IPS-15b (cell line): ENCODE measurements at regions not wholly inside any gene's neighbourhood (a gene's known extent, or its start where the extent isn't known, plus 50 kb on each side); places are given as distances from the start of the nearest gene placed in this dataset.

ENCODE experiments used
- H3K27me3 ChIP-seq: one replicate; pipeline ENCODE4 v1.6.1; 2013; ENCODE audit warnings: low read length; ENCODE audit not compliant: control insufficient read depth, insufficient read depth
- H3K36me3 ChIP-seq: one replicate; pipeline ENCODE4 v1.6.1; 2013; ENCODE audit warnings: low read length; ENCODE audit not compliant: control insufficient read depth, insufficient read depth
- H3K4me1 ChIP-seq: one replicate; pipeline ENCODE4 v1.6.1; 2013; ENCODE audit warnings: mild to moderate bottlenecking, low read length; ENCODE audit not compliant: control insufficient read depth, insufficient read depth
- H3K4me3 ChIP-seq: one replicate; pipeline ENCODE4 v1.5.1; 2013; ENCODE audit warnings: low read depth, low read length
- H3K9ac ChIP-seq: one replicate; pipeline ENCODE4 v1.6.1; 2013; ENCODE audit warnings: low read depth, mild to moderate bottlenecking, low read length
- H3K9me3 ChIP-seq: one replicate; pipeline ENCODE4 v1.6.1; 2013; ENCODE audit warnings: mild to moderate bottlenecking, low read length; ENCODE audit not compliant: control insufficient read depth, insufficient read depth

DNA sequence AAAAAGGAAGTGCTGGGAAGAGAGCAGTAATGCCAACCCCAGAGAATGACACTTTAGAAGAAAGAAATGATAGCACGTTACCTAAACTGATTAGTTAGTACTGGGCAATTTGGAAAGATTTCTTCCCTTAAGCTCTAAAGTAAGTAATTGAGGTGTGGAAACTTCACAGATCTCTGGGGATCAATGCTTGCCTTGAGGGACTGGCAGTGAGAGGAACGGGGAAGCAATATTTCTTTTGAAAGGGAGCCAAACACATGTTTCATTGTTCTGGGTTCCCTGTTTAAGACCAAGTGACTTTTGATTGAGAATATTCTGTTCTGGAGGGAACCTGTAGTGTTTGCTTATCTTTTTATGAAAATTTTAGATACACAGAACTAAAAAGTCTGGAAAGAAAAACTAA lies 190.5 kb downstream of the NDFIP2 start:
- Histone ChIP-seq H3K4me1 (no peaks in the 10 kb centered on the region), H3K9me3 (no peaks in the 10 kb centered on the region), H3K9ac (no peak overlapping the region), H3K4me3 (no peak overlapping the region), H3K27me3 (no peaks in the 10 kb centered on the region), H3K36me3 (no peaks in the 10 kb centered on the region)

DNA sequence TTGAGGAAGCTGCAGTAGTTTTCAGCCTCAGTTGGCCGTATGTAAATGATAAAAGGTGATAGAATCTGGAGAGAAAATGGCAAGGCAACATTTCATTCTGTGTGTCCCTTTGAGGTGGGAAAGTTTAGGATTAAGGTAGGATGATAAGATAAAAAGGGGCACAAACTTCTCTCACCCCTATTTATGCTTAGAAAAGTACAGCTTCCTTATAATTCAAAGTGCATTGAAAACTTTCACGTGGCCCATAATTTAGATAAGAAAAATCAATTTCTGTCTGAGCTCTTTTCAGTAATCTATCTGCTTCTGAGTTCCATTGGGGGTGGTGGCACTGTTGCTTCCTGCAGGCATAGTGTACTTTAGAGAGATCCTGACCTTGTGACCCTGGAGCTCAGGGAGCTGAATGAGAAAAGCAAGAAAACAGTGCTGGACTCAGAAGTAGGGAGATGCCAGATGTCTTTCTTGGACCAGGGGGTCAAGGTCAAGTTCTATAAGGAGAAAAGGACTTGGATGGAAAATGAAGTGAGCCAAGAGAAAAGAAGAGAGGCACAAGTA lies 187.3 kb downstream of the NDFIP2 start:
- no peaks in the 10 kb centered on the region for H3K27me3 ChIP-seq
- H3K9me3 ChIP-seq: no peaks in the 10 kb centered on the region
- H3K36me3 ChIP-seq: no peaks in the 10 kb centered on the region
- no peak overlapping the region for H3K9ac ChIP-seq
- no peaks in the 10 kb centered on the region for H3K4me1 ChIP-seq
- no peak overlapping the region for H3K4me3 ChIP-seq

DNA sequence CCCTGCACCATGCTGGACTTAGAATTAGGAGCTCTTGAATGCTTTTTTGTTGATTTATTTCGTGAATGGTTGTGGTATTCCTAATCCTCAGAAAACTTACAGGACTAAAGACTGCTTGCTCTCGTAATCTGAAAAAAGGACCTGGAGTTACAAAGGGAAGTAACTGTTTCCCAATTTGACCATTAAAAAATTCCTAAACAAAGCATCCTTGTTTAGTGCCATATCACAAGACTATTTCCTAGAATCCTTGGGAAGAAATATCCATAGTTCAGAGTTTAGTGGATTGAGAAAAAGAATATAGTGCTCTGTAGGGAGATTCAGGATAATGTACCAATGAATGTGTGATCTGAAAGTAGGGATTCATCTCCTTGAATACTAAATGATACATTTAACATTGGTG lies 186.8 kb downstream of the NDFIP2 start:
- H3K9me3 ChIP-seq: no peaks in the 10 kb centered on the region
- H3K9ac ChIP-seq: no peak overlapping the region
- H3K4me1 ChIP-seq: no peaks in the 10 kb centered on the region
- H3K27me3 ChIP-seq: no peaks in the 10 kb centered on the region
- no peak overlapping the region for H3K4me3 ChIP-seq
- no peaks in the 10 kb centered on the region for H3K36me3 ChIP-seq

DNA sequence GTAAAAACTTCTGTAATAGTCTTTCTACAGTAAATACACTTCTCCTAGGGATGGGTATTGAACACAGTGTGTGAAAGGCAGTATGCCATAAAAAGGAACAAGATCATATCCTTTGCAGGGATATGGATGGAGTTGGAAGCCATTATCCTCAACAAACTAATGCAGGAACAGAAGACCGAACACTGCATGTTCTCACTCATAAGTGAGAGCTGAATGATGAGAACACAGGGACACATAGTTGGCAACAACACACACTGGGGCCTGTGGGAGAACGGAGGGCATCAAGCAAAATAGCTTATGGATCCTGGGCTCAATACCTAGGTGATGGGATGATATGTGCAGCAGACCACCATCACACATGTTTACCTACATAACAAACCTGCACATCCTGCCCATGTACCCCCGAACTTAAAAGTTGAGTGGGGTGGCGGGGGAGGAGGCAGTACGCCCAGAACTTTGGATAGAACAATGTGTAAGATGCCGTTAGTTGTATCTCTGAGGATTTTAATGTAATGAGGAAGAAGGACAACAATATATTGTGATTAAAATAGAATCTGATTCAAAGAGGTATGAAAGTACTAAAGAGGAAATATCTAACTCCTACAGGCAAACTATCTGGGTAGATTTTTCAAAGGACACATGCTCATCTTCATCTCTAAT lies 183.2 kb downstream of the NDFIP2 start:
- H3K9me3 ChIP-seq: no peaks in the 10 kb centered on the region
- no peaks in the 10 kb centered on the region for H3K36me3 ChIP-seq

DNA sequence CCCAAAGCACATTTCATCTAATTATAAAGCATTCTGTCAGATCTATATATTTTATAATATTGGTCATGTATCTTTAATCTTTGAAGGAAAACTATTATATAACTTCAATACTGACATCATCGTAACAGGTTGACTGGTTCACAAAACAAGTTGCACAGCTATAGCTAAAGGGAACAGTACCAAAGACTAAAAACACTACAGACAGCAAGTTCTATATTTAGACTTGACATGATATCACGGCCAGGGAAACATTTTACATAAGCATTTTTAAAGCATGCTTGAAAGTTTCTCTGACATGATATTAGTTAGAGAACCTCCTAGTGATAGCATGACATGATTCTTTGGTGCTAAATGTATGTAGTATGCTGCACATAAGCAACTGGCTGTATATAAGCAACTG lies 182.5 kb downstream of the NDFIP2 start:
- Histone ChIP-seq H3K9me3 (no peaks in the 10 kb centered on the region), H3K27me3 (no peaks in the 10 kb centered on the region), H3K36me3 (no peaks in the 10 kb centered on the region), H3K4me3 (no peak overlapping the region), H3K4me1 (no peaks in the 10 kb centered on the region), H3K9ac (no peak overlapping the region)

More for the DNA sequence above, 183.2 kb downstream of the NDFIP2 start:
- no peak overlapping the region for H3K4me3 ChIP-seq
- no peaks in the 10 kb centered on the region for H3K4me1 ChIP-seq
- no peak overlapping the region for H3K9ac ChIP-seq
- no peaks in the 10 kb centered on the region for H3K27me3 ChIP-seq

DNA sequence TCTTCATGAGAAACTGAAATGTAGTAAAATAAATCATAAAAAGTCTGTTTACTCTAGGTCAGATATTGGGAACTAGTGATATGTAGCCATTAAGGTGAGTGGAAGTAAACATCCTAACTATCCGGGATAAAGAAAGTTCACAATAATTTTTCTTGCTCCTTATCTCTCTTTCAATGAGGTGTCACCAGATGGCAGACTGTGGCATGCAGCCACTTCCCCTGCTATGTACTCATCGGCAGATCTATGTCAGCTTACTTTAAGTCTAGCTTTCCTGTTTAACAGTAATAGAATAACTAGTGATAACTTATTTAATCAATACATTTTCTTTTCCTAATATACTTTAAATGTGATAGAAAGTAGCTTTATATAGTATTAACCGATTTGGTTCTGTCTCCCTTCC lies 181.9 kb downstream of the NDFIP2 start:
- Histone ChIP-seq H3K27me3 (no peaks in the 10 kb centered on the region), H3K9ac (no peak overlapping the region), H3K9me3 (no peaks in the 10 kb centered on the region), H3K36me3 (no peaks in the 10 kb centered on the region), H3K4me3 (no peak overlapping the region), H3K4me1 (no peaks in the 10 kb centered on the region)

DNA sequence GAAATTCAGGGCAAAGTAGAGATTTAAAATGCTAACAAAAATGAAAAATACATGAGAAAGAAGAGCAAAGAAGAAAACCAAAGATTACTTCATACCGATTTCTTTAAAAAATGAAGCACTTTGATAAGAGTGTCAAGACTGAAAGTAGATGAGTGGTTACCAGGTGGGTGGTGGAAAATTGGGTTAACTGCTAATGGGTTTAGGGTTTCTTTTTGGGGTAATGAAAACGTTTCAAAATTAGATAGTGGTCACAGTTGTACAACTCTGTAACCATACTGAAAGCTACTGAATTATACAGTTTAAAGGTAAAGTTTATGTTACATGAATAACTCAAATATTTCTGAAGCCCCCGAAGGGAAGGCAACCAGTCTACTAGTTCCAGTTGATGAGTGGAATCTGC lies 179.4 kb downstream of the NDFIP2 start:
- H3K4me1 ChIP-seq: no peaks in the 10 kb centered on the region
- H3K36me3 ChIP-seq: no peaks in the 10 kb centered on the region
- H3K9me3 ChIP-seq: no peaks in the 10 kb centered on the region
- no peak overlapping the region for H3K9ac ChIP-seq
- no peak overlapping the region for H3K4me3 ChIP-seq
- H3K27me3 ChIP-seq: no peaks in the 10 kb centered on the region

DNA sequence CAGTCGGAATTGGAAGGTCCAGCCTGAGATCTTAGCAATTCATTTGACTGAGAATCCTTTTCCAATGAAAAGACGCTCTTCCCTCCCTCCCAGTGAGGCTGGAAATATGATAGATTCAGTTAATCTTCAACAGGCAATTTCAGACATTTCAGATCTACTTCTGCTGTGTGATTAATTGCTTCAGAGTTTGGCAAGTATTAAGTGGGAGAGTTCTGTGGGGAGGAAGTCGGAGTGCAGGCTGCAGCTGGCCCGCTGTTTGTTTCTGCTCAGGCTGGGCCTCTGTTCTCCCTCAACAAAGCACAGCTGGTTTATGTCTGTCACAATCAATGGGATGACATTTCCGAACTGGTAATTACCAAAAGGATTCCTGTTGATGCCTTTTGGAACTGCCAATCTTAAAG lies 178.2 kb downstream of the NDFIP2 start:
- H3K4me1 ChIP-seq: no peaks in the 10 kb centered on the region
- no peaks in the 10 kb centered on the region for H3K36me3 ChIP-seq

DNA sequence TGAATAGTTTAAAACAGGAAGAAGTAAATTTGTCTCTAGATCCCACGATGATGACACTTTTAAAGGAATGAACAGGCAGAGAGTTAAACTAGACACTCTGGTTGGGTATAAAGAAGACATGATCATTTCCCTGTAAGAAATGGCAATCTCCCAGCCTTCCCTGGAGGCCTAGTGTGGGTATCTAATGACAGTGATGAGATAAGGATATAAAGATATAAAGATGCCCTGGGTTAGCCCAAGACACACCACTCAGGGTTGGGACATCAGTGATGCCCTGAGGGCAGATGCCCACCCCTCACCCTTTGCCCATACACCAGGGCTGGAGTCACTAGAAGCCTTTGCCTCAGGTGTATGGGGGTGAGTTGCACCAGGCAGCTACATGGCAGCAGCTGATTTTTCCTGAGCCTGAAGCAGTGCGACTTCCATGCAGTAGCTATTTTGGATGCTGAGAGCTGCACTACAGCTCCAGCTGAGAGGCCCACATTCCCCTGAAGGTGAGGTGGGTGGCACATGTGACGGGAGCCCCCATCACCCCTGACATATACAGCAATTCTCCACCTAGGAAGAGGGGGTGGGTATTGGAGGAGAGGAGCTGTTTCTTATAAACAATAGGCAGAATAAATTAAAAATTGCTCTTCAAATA lies 177.5 kb downstream of the NDFIP2 start:
- H3K9me3 ChIP-seq: no peaks in the 10 kb centered on the region
- H3K9ac ChIP-seq: no peak overlapping the region
- no peaks in the 10 kb centered on the region for H3K27me3 ChIP-seq

More for the DNA sequence above, 178.2 kb downstream of the NDFIP2 start:
- no peak overlapping the region for H3K9ac ChIP-seq
- H3K4me3 ChIP-seq: no peak overlapping the region
- H3K9me3 ChIP-seq: no peaks in the 10 kb centered on the region
- no peaks in the 10 kb centered on the region for H3K27me3 ChIP-seq

DNA sequence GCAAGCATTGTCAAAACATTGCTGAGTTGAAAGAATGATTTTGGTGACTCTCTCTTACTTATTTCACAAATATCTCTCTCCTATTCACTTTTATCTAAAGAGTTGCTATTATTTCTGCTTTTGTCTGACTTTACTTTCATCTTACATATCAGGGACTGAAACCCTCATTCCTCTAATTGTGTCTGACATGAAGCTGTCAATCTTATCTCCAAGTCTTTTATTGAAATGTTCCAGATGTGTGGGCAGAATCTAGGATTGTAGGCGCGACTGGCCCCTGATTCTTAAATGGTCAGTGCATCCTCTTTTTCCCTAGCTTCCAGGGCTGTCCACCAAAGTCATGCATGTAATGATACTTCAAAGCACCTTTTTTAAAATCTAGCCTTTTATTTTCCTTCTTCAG lies 174.6 kb downstream of the NDFIP2 start:
- H3K36me3 ChIP-seq: no peaks in the 10 kb centered on the region

More for the DNA sequence above, 177.5 kb downstream of the NDFIP2 start:
- no peaks in the 10 kb centered on the region for H3K4me1 ChIP-seq
- no peaks in the 10 kb centered on the region for H3K36me3 ChIP-seq
- H3K4me3 ChIP-seq: no peak overlapping the region

DNA sequence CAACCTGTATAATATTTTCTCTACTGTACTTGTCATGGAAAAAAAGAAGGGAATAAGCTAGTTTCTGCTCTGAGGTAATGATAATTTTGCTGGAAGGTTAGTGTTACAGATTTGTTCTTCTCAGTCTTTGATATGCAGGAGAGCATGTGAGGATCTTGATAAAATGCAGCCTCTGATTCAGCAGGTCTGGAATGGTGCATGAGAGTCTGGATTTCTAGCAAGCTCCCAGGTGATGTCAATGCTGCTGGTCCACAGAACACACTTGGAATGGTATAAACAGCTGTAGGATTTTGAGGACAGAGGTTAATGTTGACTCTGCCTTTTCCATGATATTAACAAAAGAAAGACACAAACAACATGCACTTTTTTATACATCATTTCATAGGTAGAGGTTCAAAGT lies 173.6 kb downstream of the NDFIP2 start:
- no peaks in the 10 kb centered on the region for H3K36me3 ChIP-seq
- no peaks in the 10 kb centered on the region for H3K9me3 ChIP-seq
- no peak overlapping the region for H3K4me3 ChIP-seq
- H3K9ac ChIP-seq: no peak overlapping the region
- H3K4me1 ChIP-seq: no peaks in the 10 kb centered on the region
- no peaks in the 10 kb centered on the region for H3K27me3 ChIP-seq

More for the DNA sequence above, 174.6 kb downstream of the NDFIP2 start:
- Histone ChIP-seq H3K9me3 (no peaks in the 10 kb centered on the region), H3K9ac (no peak overlapping the region), H3K4me3 (no peak overlapping the region), H3K27me3 (no peaks in the 10 kb centered on the region), H3K4me1 (no peaks in the 10 kb centered on the region)

DNA sequence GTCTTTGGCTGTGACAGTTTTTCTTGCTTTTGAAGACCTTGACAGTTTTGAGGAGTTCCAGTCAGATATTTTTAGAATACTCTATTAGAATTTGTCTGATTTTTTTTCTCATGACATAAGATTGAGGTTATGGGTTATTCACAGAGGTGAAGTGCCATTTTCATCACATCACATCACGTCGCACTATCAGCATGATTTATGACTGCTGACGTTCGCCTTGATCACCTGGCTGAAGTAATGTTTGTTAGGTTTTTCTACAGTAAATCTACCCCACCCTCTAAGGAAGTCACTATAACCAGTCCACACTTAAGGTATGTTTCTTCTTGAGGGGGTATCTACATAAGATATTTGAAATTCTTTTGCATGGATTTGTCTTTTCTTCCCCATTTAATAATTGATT lies 169.7 kb downstream of the NDFIP2 start:
- Histone ChIP-seq H3K27me3 (no peaks in the 10 kb centered on the region), H3K9ac (no peak overlapping the region), H3K9me3 (no peaks in the 10 kb centered on the region), H3K4me3 (no peak overlapping the region), H3K4me1 (no peaks in the 10 kb centered on the region), H3K36me3 (no peaks in the 10 kb centered on the region)
